ENCODE measurements at regions not wholly inside any gene's neighbourhood (a gene's known extent, or its start where the extent isn't known, plus 50 kb on each side); places are given as distances from the start of the nearest gene placed in this dataset.

- Histone ChIP-seq H3K9me3 (no peaks in the 10 kb centered on the region), H3K4me3 (no peak overlapping the region), H3K4me1 (peaks cover 27% of the 10 kb centered on the region), H3K27ac (no peak overlapping the region), H3K36me3 (ENCODE audit: insufficient read depth in 1 of 2, low read depth in 1 of 2) (no peaks in the 10 kb centered on the region), H3K27me3 (ENCODE audit: insufficient read depth in 3 of 3, low read length in 2 of 3) (no peaks in the 10 kb centered on the region)
- ATAC-seq (peak; percentile 48 to 76 (median 64)), DNase-seq (peak; percentile 39 to 70)
- no peak for TF ChIP-seq CTCF (IDR thresholded peaks at IDR 0.05)
- intact Hi-C loops (cut with DNase I): loop anchor here in 1 of 2 donors (5.0 kb wide), 1 partner anchor 42 kb away; no protein-coding TSS in a partner anchor
- WGBS, 3 donors: 9 to 11% (median 9%) methylated on average over 7 of the region's 7 CpGs
Observed at GRCh38 chr4:128519163-128519830, 231.7 kb upstream of the PGRMC2 start.

- no peaks in the 10 kb centered on the region for H3K36me3 ChIP-seq (ENCODE audit: insufficient read depth in 1 of 2, low read depth in 1 of 2)
- intact Hi-C loops (cut with DNase I): loop anchor here in 1 of 2 donors (5.0 kb wide), 1 partner anchor 41 kb away; no protein-coding TSS in a partner anchor
- WGBS, 3 donors: 43 to 61% (median 47%) methylated on average over 5 of the region's 5 CpGs
- DNase-seq (peak; percentile 53 to 58), ATAC-seq (peak; percentile 80 to 94 (median 86))
- no peaks in the 10 kb centered on the region for H3K9me3 ChIP-seq
- no peaks in the 10 kb centered on the region for H3K27me3 ChIP-seq (ENCODE audit: insufficient read depth in 3 of 3, low read length in 2 of 3)
- H3K4me1 ChIP-seq: peaks cover 27% of the 10 kb centered on the region
- TF ChIP-seq CTCF (IDR thresholded peaks at IDR 0.05): no peak
- H3K27ac ChIP-seq: peak overlapping the region; percentile 72
- no peak overlapping the region for H3K4me3 ChIP-seq
Observed at GRCh38 chr4:128517739-128518510, 230.3 kb upstream of the PGRMC2 start.

- ATAC-seq (peak in 1 of 4 donors; percentile 8), DNase-seq (no peak)
- no peak for TF ChIP-seq CTCF (IDR thresholded peaks at IDR 0.05)
- Histone ChIP-seq H3K27me3 (ENCODE audit: insufficient read depth in 3 of 3, low read length in 2 of 3) (no peaks in the 10 kb centered on the region), H3K4me3 (no peak overlapping the region), H3K4me1 (peaks cover 27% of the 10 kb centered on the region), H3K27ac (peak overlapping the region; percentile 72), H3K9me3 (no peaks in the 10 kb centered on the region), H3K36me3 (ENCODE audit: insufficient read depth in 1 of 2, low read depth in 1 of 2) (no peaks in the 10 kb centered on the region)
- 44 to 65% (median 51%) methylated on average over 4 of the region's 4 CpGs for WGBS, 3 donors
- intact Hi-C loops (cut with DNase I): loop anchor here in 1 of 2 donors (5.0 kb wide), 1 partner anchor 40 kb away; no protein-coding TSS in a partner anchor
Observed at GRCh38 chr4:128517096-128517738, 229.6 kb upstream of the PGRMC2 start.

- no peak overlapping the region for H3K4me3 ChIP-seq
- intact Hi-C loops (cut with DNase I): loop anchor here in 1 of 2 donors (5.0 kb wide), 1 partner anchor 39 kb away; no protein-coding TSS in a partner anchor
- TF ChIP-seq CTCF (IDR thresholded peaks at IDR 0.05): no peak
- peaks cover 22% of the 10 kb centered on the region for H3K4me1 ChIP-seq
- H3K9me3 ChIP-seq: no peaks in the 10 kb centered on the region
- no peak for ATAC-seq
- H3K27ac ChIP-seq: no peak overlapping the region
- DNase-seq: no peak
- no peaks in the 10 kb centered on the region for H3K36me3 ChIP-seq (ENCODE audit: insufficient read depth in 1 of 2, low read depth in 1 of 2)
- no peaks in the 10 kb centered on the region for H3K27me3 ChIP-seq (ENCODE audit: insufficient read depth in 3 of 3, low read length in 2 of 3)
- WGBS, 3 donors: 85 to 90% (median 88%) methylated on average over 8 of the region's 8 CpGs
Observed at GRCh38 chr4:128516301-128516969, 228.8 kb upstream of the PGRMC2 start.
